DMS 273 treated with DMSO at 0.1 percent for 48 hours (cell line): ENCODE measurements at regions not wholly inside any gene's neighbourhood (a gene's known extent, or its start where the extent isn't known, plus 50 kb on each side); places are given as distances from the start of the nearest gene placed in this dataset.
"Not testable (repeated sequence)": the region's sequence is repeated elsewhere in the genome, so short reads cannot be mapped to it uniquely, and the experiment has no call there.

ENCODE experiments used
- DNase-seq: peaks from one replicate; lab custom pipeline; 2025; lab: John Stamatoyannopoulos, UW

GRCh38 chr22:47354668-47355387 lies 592.4 kb downstream of the TBC1D22A start:
- DNase-seq: no peak

GRCh38 chr22:47352920-47353700 lies 590.7 kb downstream of the TBC1D22A start:
- no peak for DNase-seq

- no peak for DNase-seq
Observed at GRCh38 chr22:47351836-47352579, 589.6 kb downstream of the TBC1D22A start.

- DNase-seq: not testable (repeated sequence)
Observed at GRCh38 chr22:47346287-47346686, 583.8 kb downstream of the TBC1D22A start.

GRCh38 chr22:47345025-47345424 lies 582.6 kb downstream of the TBC1D22A start:
- no peak for DNase-seq

- DNase-seq: no peak
Observed at GRCh38 chr22:47344414-47344813, 582.0 kb downstream of the TBC1D22A start.

GRCh38 chr22:47343611-47344010 lies 581.2 kb downstream of the TBC1D22A start:
- no peak for DNase-seq

- no peak for DNase-seq
Observed at GRCh38 chr22:47342446-47342845, 580.0 kb downstream of the TBC1D22A start.

- DNase-seq: no peak
Observed at GRCh38 chr22:47341464-47341863, 579.0 kb downstream of the TBC1D22A start.

- DNase-seq: no peak
Observed at GRCh38 chr22:47340851-47341436, 578.5 kb downstream of the TBC1D22A start.

GRCh38 chr22:47337161-47337621 lies 574.7 kb downstream of the TBC1D22A start:
- DNase-seq: no peak

- no peak for DNase-seq
Observed at GRCh38 chr22:47335958-47336357, 573.5 kb downstream of the TBC1D22A start.

GRCh38 chr22:47335460-47335859 lies 573.0 kb downstream of the TBC1D22A start:
- DNase-seq: no peak

GRCh38 chr22:47334601-47335000 lies 572.2 kb downstream of the TBC1D22A start:
- no peak for DNase-seq

- DNase-seq: peak; percentile 7
Observed at GRCh38 chr22:47333625-47334024, 571.2 kb downstream of the TBC1D22A start.

GRCh38 chr22:47332246-47332980 lies 570.0 kb downstream of the TBC1D22A start:
- no peak for DNase-seq

GRCh38 chr22:47331750-47332149 lies 569.3 kb downstream of the TBC1D22A start:
- no peak for DNase-seq

- no peak for DNase-seq
Observed at GRCh38 chr22:47329727-47330650, 567.5 kb downstream of the TBC1D22A start.

- DNase-seq: no peak
Observed at GRCh38 chr22:47328550-47329243, 566.2 kb downstream of the TBC1D22A start.

GRCh38 chr22:47327241-47327640 lies 564.8 kb downstream of the TBC1D22A start:
- DNase-seq: no peak
